AG10803 (cell line): ENCODE measurements at regions not wholly inside any gene's neighbourhood (a gene's known extent, or its start where the extent isn't known, plus 50 kb on each side); places are given as distances from the start of the nearest gene placed in this dataset.

Source experiments
- DNase-seq: peaks from one replicate; pipeline ENCODE4 v3.0.0; 2010; ENCODE audit warnings: low read depth
- H3K4me3 ChIP-seq: 2 replicates; pipeline ENCODE4 v1.5.1; 2011; ENCODE audit warnings: mild to moderate bottlenecking, low read length, control low read depth
- CTCF ChIP-seq: conservative IDR thresholded peaks from 2 replicates; pipeline ENCODE4 v1.5.1; 2011; ENCODE audit warnings: mild to moderate bottlenecking, low read length, control low read depth, inconsistent platforms

- no peak for TF ChIP-seq CTCF
- no peak for DNase-seq
These were observed 187.9 kb upstream of the LYSMD4 start for GRCh38 chr15:99921101-99921500.

DNA sequence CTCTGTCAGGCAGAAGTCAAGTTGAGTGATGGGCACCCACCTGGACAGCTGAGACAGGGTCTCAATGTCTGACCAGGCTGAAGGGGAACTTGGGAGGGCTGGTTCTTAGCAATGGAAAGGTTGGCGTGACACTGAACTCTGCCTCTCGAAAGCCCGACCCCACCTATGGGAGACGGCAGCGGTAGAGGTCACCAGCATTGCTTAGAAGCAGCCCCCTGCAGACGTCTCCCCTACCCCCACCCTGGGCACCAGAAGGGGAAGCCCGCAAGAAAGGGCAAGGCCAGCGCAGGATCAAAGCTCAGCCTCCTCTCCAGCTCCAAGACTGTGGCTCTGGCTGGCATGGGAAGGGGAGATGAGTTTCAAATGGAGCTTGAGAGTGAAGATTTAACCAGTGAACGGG, 184.8 kb upstream of the LYSMD4 start:
- TF ChIP-seq CTCF: no peak
- H3K4me3 ChIP-seq: no peak overlapping the region
- DNase-seq: no peak

More at GRCh38 chr15:99921101-99921500, 187.9 kb upstream of the LYSMD4 start:
- H3K4me3 ChIP-seq: no peak overlapping the region

DNA sequence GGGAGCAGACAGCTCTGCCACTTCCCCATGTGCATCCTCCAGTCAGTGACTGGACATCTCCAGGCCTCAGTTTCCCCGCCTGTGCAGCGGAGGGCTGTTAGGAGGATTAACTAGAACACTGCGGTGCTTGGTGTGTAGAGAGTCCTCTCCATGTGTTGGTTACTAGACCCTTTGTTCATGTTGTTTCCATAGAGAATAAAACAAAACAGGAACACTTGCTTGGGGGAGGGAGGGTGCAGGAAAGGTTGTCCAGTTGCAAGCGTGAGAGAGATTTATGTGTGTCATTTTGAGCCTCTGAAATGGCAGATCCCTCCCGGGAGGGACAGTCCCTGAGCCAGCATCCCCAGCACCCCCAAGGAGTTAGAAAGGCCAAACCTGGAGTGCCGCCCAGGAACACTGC, 184.0 kb upstream of the LYSMD4 start:
- no peak for DNase-seq
- H3K4me3 ChIP-seq: no peak overlapping the region
- TF ChIP-seq CTCF: no peak

DNA sequence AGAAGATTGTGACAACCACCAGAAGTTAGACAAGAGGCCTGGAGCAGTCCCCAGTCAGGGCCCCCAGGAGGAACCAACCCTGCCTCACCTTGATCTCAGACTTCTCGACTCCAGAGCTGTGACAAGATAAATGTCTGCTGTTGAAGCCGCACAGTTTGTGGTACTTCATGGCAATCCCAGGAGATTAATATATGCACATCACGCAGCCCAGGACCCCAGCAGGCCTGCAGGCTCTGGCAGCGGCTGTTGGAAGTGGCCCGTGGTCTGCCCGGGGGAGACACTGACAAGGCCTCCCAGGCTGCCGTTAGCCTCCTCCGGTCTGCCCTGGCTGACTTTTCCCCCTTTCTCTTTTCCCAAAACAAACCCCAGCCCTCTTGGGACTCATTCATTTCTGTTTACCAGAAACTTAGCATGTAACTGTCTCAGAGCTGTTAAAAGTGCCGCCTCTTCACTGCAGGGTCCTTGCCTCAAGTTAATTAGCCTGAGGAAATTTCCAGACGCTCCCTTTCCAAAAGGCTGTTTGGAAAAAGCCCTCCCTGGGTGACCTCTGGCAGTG, 183.5 kb upstream of the LYSMD4 start:
- no peak for DNase-seq
- TF ChIP-seq CTCF: no peak
- no peak overlapping the region for H3K4me3 ChIP-seq

DNA sequence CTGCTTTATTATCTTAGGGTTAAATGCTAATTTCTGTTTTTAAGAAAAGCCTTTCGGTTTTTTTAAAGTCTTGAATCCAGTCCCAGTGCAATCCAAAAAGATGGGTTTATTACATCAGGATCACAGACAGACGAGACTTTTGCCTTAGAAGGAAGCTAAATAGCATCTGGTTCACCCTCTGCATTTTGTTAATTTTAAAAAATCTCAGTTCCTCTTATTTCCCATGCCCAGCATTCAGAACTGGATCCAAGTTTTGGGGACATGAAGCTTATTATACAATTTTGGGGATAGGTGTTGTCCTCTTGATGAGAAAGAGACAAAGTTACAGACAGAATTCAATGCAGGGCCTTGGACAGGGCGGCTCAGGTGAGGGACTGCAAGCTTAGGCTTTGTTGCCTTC, 181.5 kb upstream of the LYSMD4 start:
- DNase-seq: no peak
- H3K4me3 ChIP-seq: no peak overlapping the region
- TF ChIP-seq CTCF: no peak

GRCh38 chr15:99911816-99912215, 178.6 kb upstream of the LYSMD4 start:
- no peak for DNase-seq
- H3K4me3 ChIP-seq: no peak overlapping the region
- no peak for TF ChIP-seq CTCF

DNA sequence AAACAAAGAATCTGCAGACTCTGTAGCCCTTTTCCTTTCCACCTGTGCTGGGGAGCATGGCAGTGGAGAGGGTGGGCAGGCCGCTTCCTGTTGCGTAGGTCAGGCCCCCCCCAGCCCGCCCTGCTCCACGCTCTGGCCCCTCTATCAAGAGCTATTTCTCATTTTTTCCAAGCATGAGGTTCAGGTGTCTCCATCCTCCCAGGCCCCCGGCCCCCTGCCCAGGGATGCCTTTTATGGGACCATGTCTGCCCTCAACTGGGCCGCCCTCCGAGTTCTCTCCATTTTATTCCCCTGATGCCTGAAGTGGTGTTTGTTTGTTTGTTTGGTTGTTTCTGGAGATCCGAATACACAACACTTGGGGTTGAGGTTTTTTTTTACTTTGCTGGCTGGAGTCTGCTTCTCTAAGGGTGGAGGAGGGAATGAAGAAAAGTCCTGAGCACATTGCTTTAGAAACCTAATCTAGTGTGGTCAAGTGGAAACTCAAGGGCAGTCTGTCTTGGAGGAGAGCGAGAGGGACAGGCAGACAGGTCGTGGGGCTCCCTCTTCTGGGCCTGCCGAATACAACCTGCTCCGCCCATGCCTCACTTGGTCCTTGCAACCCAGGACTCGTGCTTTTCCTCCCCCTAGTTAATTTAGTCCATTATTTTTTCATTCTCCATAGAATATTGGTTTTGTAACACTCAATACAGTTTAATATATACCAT, 176.5 kb upstream of the LYSMD4 start:
- no peak overlapping the region for H3K4me3 ChIP-seq
- no peak for DNase-seq
- TF ChIP-seq CTCF: 0 out of 2 replicates have a peak, but pooled peaks have one; percentile 8
